Transverse colon (tissue), 4 donors: ENCODE measurements at regions not wholly inside any gene's neighbourhood (a gene's known extent, or its start where the extent isn't known, plus 50 kb on each side); places are given as distances from the start of the nearest gene placed in this dataset.

Experiments used
- DNase-seq: peaks from one replicate; pipeline ENCODE4 v3.0.0-alpha.2; 2019
- H3K27ac ChIP-seq, 4 donors: fragments of 200-600 bp; sonication (generic); 2 replicates each; pipeline ENCODE4 v1.5.1; 2016 to 2018; ENCODE audit warnings: inconsistent platforms in 4 of 4
- H3K27me3 ChIP-seq: fragments of 200-600 bp; sonication (generic); 2 replicates; pipeline ENCODE4 v1.5.1; 2017; ENCODE audit warnings: inconsistent platforms
- H3K36me3 ChIP-seq, 4 donors: fragments of 200-600 bp; sonication (generic); 2 replicates each; pipeline ENCODE4 v1.5.1; 2017 to 2019; ENCODE audit warnings: inconsistent platforms in 4 of 4
- H3K4me1 ChIP-seq, 4 donors: fragments of 200-600 bp; sonication (generic); 2 replicates each; pipeline ENCODE4 v1.5.1; 2017 to 2020; ENCODE audit warnings: inconsistent platforms in 4 of 4
- H3K4me3 ChIP-seq, 4 donors: fragments of 200-600 bp; sonication (generic); 1 replicate in 1 of 4; 2 replicates in 3 of 4; pipeline versions ENCODE4 v1.5.1 to v1.6.1; 2017 to 2019; ENCODE audit warnings: inconsistent platforms in 4 of 4
- H3K9me3 ChIP-seq, 2 donors: fragments of 200-600 bp; sonication (generic); 2 replicates each; pipeline ENCODE4 v1.5.1; 2017 to 2019; ENCODE audit warnings: inconsistent platforms in 2 of 2
- CTCF ChIP-seq, 5 experiments: fragments of 200-600 bp in 3 of 5; fragments of 450-650 bp in 2 of 5; sonication (generic) in 3 of 5; IDR thresholded peaks; 1 replicate in 2 of 5; 2 replicates in 3 of 5; pipeline ENCODE4 v1.5.1; 2016 to 2017; ENCODE audit warnings: antibody characterized with exemption in 5 of 5, inconsistent platforms in 3 of 5, mild to moderate bottlenecking in 2 of 5, moderate library complexity in 1 of 5
- EP300 ChIP-seq: sonication (generic); formaldehyde crosslinking; IDR thresholded peaks from one replicate; pipeline ENCODE4 v1.6.1; 2017; ENCODE audit warnings: antibody characterized with exemption, low read depth
- POLR2A ChIP-seq: fragments of 450-650 bp; IDR thresholded peaks from one replicate; pipeline ENCODE4 v1.6.1; 2016; ENCODE audit warnings: antibody characterized with exemption, mild to moderate bottlenecking, moderate library complexity
- POLR2AphosphoS5 ChIP-seq, 3 donors: sonication (generic); formaldehyde crosslinking; IDR thresholded peaks; one replicate each; pipeline ENCODE4 v1.6.1; 2016; ENCODE audit warnings: antibody characterized with exemption in 3 of 3
- WGBS, 2 donors: methylation state at CpG; one replicate each; pipeline ENCODE4 v1.1.5; 2018; ENCODE audit warnings: low coverage in 1 of 2; 5-methylcytosine and 5-hydroxymethylcytosine counted together
- in situ Hi-C, 4 donors: fragments of 200-750 bp; cut with MboI; loops; one replicate each; pipeline versions ENCODE4 v1.15.0 to v1.15.1; 2017; ENCODE audit warnings: low sequenced_read_pairs in 3 of 4, low pct_ligation_motif_present in 1 of 4, low pct_unique_long_range_greater_than_20kb in 1 of 4
- intact Hi-C: fragments of 100-400 bp; cut with DNase I; formaldehyde crosslinking; loops from one replicate; pipeline ENCODE4 v1.15.1; 2023; ENCODE audit warnings: low total_unique reads

GRCh38 chr14:28941758-28942157 lies 175.2 kb downstream of the FOXG1 start:
- H3K27ac ChIP-seq: no peak overlapping the region
- no peaks in the 10 kb centered on the region for H3K4me1 ChIP-seq
- in situ Hi-C loops (no loop called here), intact Hi-C loops (loop anchor here (5.0 kb wide), 1 partner anchor 1241 kb away; no protein-coding TSS in a partner anchor)
- WGBS, 2 donors: 88 to 96% methylated on average over 1 of the region's 1 CpG
- no peak overlapping the region for H3K4me3 ChIP-seq
- no peaks in the 10 kb centered on the region for H3K9me3 ChIP-seq
- TF ChIP-seq POLR2AphosphoS5 (IDR thresholded peaks at IDR 0.05) (no peak), CTCF (IDR thresholded peaks at IDR 0.05) (no peak), EP300 (no peak), POLR2A (no peak)
- no peaks in the 10 kb centered on the region for H3K27me3 ChIP-seq
- DNase-seq: no peak
- no peaks in the 10 kb centered on the region for H3K36me3 ChIP-seq

- Histone ChIP-seq H3K4me1 (no peaks in the 10 kb centered on the region), H3K27me3 (no peaks in the 10 kb centered on the region), H3K9me3 (no peaks in the 10 kb centered on the region), H3K27ac (no peak overlapping the region), H3K36me3 (no peaks in the 10 kb centered on the region), H3K4me3 (no peak overlapping the region)
- no peak for TF ChIP-seq EP300
- TF ChIP-seq POLR2A: no peak
- TF ChIP-seq CTCF (IDR thresholded peaks at IDR 0.05): no peak
- no peak for TF ChIP-seq POLR2AphosphoS5 (IDR thresholded peaks at IDR 0.05)
- DNase-seq: no peak
- in situ Hi-C loops (no loop called here), intact Hi-C loops (loop anchor here (5.0 kb wide), 1 partner anchor 1238 kb away; no protein-coding TSS in a partner anchor)
- WGBS, 2 donors: 80 to 81% methylated on average over 2 of the region's 2 CpGs
These were observed 178.0 kb downstream of the FOXG1 start for GRCh38 chr14:28944605-28945004.

- in situ Hi-C loops: no loop called here
- no peak for DNase-seq
- intact Hi-C loops: no loop called here
- Histone ChIP-seq H3K4me3 (no peak overlapping the region), H3K9me3 (no peaks in the 10 kb centered on the region), H3K27me3 (no peaks in the 10 kb centered on the region), H3K36me3 (no peaks in the 10 kb centered on the region), H3K4me1 (no peaks in the 10 kb centered on the region), H3K27ac (no peak overlapping the region)
- no peak for TF ChIP-seq POLR2AphosphoS5 (IDR thresholded peaks at IDR 0.05)
- TF ChIP-seq POLR2A: no peak
- no peak for TF ChIP-seq EP300
- TF ChIP-seq CTCF (IDR thresholded peaks at IDR 0.05): no peak
- 38 to 51% methylated on average over 1 of the region's 1 CpG for WGBS, 2 donors
These were observed 179.7 kb downstream of the FOXG1 start for GRCh38 chr14:28946267-28946666.

- Histone ChIP-seq H3K9me3 (no peaks in the 10 kb centered on the region), H3K27me3 (no peaks in the 10 kb centered on the region), H3K36me3 (no peaks in the 10 kb centered on the region), H3K27ac (no peak overlapping the region), H3K4me3 (no peak overlapping the region), H3K4me1 (no peaks in the 10 kb centered on the region)
- intact Hi-C loops: no loop called here
- no peak for DNase-seq
- in situ Hi-C loops: no loop called here
- TF ChIP-seq CTCF (IDR thresholded peaks at IDR 0.05) (no peak), POLR2AphosphoS5 (IDR thresholded peaks at IDR 0.05) (no peak), POLR2A (no peak), EP300 (no peak)
- WGBS, 2 donors: 86 to 91% methylated on average over 1 to 2 of the region's 2 CpGs
These were observed 182.9 kb downstream of the FOXG1 start for GRCh38 chr14:28949503-28949902.
